ENCODE measurements at regions not wholly inside any gene's neighbourhood (a gene's known extent, or its start where the extent isn't known, plus 50 kb on each side); places are given as distances from the start of the nearest gene placed in this dataset.

DNA sequence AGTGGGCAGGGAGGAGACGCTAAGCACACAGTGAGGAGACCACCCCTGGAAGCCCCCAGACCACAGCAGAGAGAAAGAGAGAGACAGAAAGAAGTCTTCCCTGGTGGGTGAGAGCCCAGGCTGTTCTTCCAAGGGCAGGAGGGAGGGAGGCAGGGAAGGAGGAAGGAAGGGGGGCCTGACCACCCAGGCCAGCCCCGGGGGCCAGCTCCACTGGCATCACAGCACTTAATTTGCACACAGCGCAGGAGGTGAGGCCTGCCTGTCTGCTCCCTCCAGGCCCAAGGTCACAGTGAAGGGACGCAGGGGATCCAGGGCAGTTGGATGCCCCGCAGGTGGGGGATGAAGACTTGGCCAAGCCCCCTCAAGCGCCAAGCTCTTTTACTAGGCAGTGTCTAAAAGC, 141.9 kb upstream of the C14orf180 start:
- Histone ChIP-seq H3K9ac (ENCODE audit: low read depth, low read length) (no peak overlapping the region), H3K4me2 (ENCODE audit: insufficient read depth, low read length) (no peak overlapping the region), H3K27ac (ENCODE audit: low read length) (no peak overlapping the region), H3K79me2 (ENCODE audit: insufficient read depth, low read length) (no peaks in the 10 kb centered on the region), H3K9me3 (ENCODE audit: insufficient read depth, low read length, severe bottlenecking) (no peaks in the 10 kb centered on the region), H3K36me3 (ENCODE audit: insufficient read depth, low read length) (no peaks in the 10 kb centered on the region), H3K27me3 (ENCODE audit: insufficient read depth, low read length, poor library complexity) (no peaks in the 10 kb centered on the region), H2AFZ (ENCODE audit: low read depth, low read length) (no peak overlapping the region), H3K4me1 (ENCODE audit: insufficient read depth, low read length) (no peaks in the 10 kb centered on the region), H3K4me3 (ENCODE audit: low read depth in 1 of 2, low read length in 2 of 2) (no peak overlapping the region), H4K20me1 (ENCODE audit: insufficient read depth, low read length) (no peaks in the 10 kb centered on the region; the same call in 1 of the 2 replicates)
- DNase-seq (no peak), ATAC-seq (ENCODE audit: insufficient read depth, low read depth) (no peak)
- no peak for TF ChIP-seq EZH2 (IDR thresholded peaks at IDR 0.05; ENCODE audit: borderline replicate concordance, low read depth, low read length, severe bottlenecking)
- TF ChIP-seq, protein P1, sequence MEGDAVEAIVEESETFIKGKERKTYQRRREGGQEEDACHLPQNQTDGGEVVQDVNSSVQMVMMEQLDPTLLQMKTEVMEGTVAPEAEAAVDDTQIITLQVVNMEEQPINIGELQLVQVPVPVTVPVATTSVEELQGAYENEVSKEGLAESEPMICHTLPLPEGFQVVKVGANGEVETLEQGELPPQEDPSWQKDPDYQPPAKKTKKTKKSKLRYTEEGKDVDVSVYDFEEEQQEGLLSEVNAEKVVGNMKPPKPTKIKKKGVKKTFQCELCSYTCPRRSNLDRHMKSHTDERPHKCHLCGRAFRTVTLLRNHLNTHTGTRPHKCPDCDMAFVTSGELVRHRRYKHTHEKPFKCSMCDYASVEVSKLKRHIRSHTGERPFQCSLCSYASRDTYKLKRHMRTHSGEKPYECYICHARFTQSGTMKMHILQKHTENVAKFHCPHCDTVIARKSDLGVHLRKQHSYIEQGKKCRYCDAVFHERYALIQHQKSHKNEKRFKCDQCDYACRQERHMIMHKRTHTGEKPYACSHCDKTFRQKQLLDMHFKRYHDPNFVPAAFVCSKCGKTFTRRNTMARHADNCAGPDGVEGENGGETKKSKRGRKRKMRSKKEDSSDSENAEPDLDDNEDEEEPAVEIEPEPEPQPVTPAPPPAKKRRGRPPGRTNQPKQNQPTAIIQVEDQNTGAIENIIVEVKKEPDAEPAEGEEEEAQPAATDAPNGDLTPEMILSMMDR (IDR thresholded peaks at IDR 0.05; ENCODE audit: borderline replicate concordance, extremely low read depth, low read length, poor library complexity, severe bottlenecking), result no peak

DNA sequence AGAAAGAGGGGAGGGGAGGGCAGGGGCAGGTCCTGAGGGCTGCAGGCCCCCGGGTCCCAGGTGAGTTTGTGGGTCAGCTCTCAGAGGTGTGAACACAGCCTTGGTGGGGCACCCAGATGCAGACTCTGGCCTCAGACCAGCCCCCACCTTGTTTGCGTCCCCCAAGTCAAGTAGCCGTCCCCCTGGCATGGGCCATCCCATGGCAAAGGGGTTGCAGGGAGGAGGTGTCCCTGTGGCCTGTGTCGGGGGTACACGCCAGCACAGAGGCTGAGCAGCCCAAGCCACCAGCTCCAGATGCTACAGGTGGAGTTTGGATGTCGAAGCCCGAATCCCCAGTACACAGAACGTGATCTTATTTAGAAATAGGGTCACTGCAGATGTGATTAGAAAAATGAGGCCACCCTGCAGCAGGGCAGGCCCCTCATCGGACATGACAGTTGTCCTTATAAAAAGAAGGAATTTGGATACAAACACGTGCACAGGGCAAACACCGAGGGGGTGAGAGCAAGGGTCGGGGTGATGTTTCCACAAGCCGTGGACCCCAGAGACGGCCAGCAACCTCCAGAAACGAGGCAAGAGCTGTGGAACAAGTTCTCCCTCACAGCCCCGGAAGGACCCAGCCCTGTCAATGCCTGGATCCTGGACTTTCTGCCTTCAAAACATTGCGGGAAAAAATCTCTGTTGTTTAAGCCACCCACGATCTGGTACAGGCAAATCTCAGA, 141.2 kb upstream of the C14orf180 start:
- Histone ChIP-seq H3K4me3 (ENCODE audit: low read depth in 1 of 2, low read length in 2 of 2) (no peak overlapping the region), H3K27me3 (ENCODE audit: insufficient read depth, low read length, poor library complexity) (no peaks in the 10 kb centered on the region), H4K20me1 (ENCODE audit: insufficient read depth, low read length) (no peaks in the 10 kb centered on the region; the same call in 1 of the 2 replicates), H3K36me3 (ENCODE audit: insufficient read depth, low read length) (no peaks in the 10 kb centered on the region), H2AFZ (ENCODE audit: low read depth, low read length) (no peak overlapping the region), H3K9me3 (ENCODE audit: insufficient read depth, low read length, severe bottlenecking) (no peaks in the 10 kb centered on the region), H3K4me1 (ENCODE audit: insufficient read depth, low read length) (no peaks in the 10 kb centered on the region), H3K79me2 (ENCODE audit: insufficient read depth, low read length) (no peaks in the 10 kb centered on the region), H3K9ac (ENCODE audit: low read depth, low read length) (no peak overlapping the region), H3K4me2 (ENCODE audit: insufficient read depth, low read length) (no peak overlapping the region), H3K27ac (ENCODE audit: low read length) (no peak overlapping the region)
- no peak for DNase-seq
- TF ChIP-seq, protein P1 (IDR thresholded peaks at IDR 0.05; ENCODE audit: borderline replicate concordance, extremely low read depth, low read length, poor library complexity, severe bottlenecking), result no peak
- TF ChIP-seq EZH2 (IDR thresholded peaks at IDR 0.05; ENCODE audit: borderline replicate concordance, low read depth, low read length, severe bottlenecking), result no peak
- ATAC-seq (ENCODE audit: insufficient read depth, low read depth), result no peak

DNA sequence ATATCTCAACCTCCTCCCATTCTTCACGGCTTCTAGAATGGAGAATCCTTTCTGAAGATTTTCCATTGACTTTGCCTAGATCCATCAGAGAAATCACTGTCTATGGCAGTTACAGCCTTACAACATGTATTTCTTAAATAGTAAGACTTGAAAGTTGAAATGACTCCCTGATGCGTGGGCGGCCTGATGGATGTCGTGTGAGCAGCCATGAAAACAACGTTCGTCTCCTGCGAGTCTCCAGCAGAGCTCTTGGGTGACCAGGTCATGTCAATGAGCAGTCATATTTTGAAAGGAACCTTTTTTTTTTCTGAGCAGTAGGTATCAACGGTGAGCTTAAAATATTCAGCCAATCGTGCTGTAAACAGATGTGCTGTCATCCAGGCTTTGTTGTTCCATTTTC, 139.9 kb upstream of the C14orf180 start:
- H3K27me3 ChIP-seq (ENCODE audit: insufficient read depth, low read length, poor library complexity), result no peaks in the 10 kb centered on the region
- H3K4me1 ChIP-seq (ENCODE audit: insufficient read depth, low read length), result no peaks in the 10 kb centered on the region
- no peaks in the 10 kb centered on the region for H3K36me3 ChIP-seq (ENCODE audit: insufficient read depth, low read length)
- no peak overlapping the region for H3K9ac ChIP-seq (ENCODE audit: low read depth, low read length)
- DNase-seq, result no peak
- no peak overlapping the region for H3K4me2 ChIP-seq (ENCODE audit: insufficient read depth, low read length)
- H3K27ac ChIP-seq (ENCODE audit: low read length), result no peak overlapping the region
- no peak for ATAC-seq (ENCODE audit: insufficient read depth, low read depth)
- H3K4me3 ChIP-seq (ENCODE audit: low read depth in 1 of 2, low read length in 2 of 2), result no peak overlapping the region
- no peaks in the 10 kb centered on the region for H3K79me2 ChIP-seq (ENCODE audit: insufficient read depth, low read length)
- no peaks in the 10 kb centered on the region for H3K9me3 ChIP-seq (ENCODE audit: insufficient read depth, low read length, severe bottlenecking)
- H2AFZ ChIP-seq (ENCODE audit: low read depth, low read length), result no peak overlapping the region
- no peak for TF ChIP-seq EZH2 (IDR thresholded peaks at IDR 0.05; ENCODE audit: borderline replicate concordance, low read depth, low read length, severe bottlenecking)
- TF ChIP-seq, protein P1 (IDR thresholded peaks at IDR 0.05; ENCODE audit: borderline replicate concordance, extremely low read depth, low read length, poor library complexity, severe bottlenecking), result no peak
- H4K20me1 ChIP-seq (ENCODE audit: insufficient read depth, low read length), result no peaks in the 10 kb centered on the region; the same call in 1 of the 2 replicates
